DOHH2 (cell line): ENCODE measurements at regions not wholly inside any gene's neighbourhood (a gene's known extent, or its start where the extent isn't known, plus 50 kb on each side); places are given as distances from the start of the nearest gene placed in this dataset.

ENCODE experiments used
- H3F3A ChIP-seq: fragments of 200-600 bp; sonication (generic), shearing (Covaris generic); 2 replicates; pipeline ENCODE4 v1.6.0; 2016; ENCODE audit warnings: antibody characterized with exemption, mild to moderate bottlenecking; ENCODE audit not compliant: control insufficient read depth, insufficient read depth
- H3K27ac ChIP-seq: fragments of 200-600 bp; sonication (generic); 2 replicates; pipeline ENCODE4 v1.5.1; 2014; ENCODE audit warnings: low read depth, mild to moderate bottlenecking, low read length, moderate library complexity
- H3K27me3 ChIP-seq: fragments of 200-600 bp; sonication (generic); 2 replicates; pipeline ENCODE4 v1.6.1; 2014; ENCODE audit warnings: mild to moderate bottlenecking, low read length, mixed read lengths; ENCODE audit not compliant: control insufficient read depth
- H3K36me3 ChIP-seq: fragments of 200-600 bp; sonication (generic); 2 replicates; pipeline ENCODE4 v1.6.1; 2014; ENCODE audit warnings: mild to moderate bottlenecking, low read length, moderate library complexity, mixed read lengths; ENCODE audit not compliant: control insufficient read depth
- H3K4me1 ChIP-seq: fragments of 200-600 bp; sonication (generic); 2 replicates; pipeline ENCODE4 v1.6.1; 2014; ENCODE audit warnings: mild to moderate bottlenecking, low read length, mixed read lengths; ENCODE audit not compliant: control insufficient read depth
- H3K4me2 ChIP-seq: fragments of 200-600 bp; sonication (generic); 2 replicates; pipeline ENCODE4 v1.6.0; 2014; ENCODE audit warnings: mild to moderate bottlenecking, low read length, moderate library complexity
- H3K4me3 ChIP-seq: fragments of 200-600 bp; sonication (generic); 2 replicates; pipeline ENCODE4 v1.5.1; 2014; ENCODE audit warnings: mild to moderate bottlenecking, low read length, mixed read lengths
- H3K79me2 ChIP-seq: fragments of 200-600 bp; sonication (generic); 2 replicates; pipeline ENCODE4 v1.6.1; 2014; ENCODE audit warnings: mild to moderate bottlenecking, low read length, mixed read lengths; ENCODE audit not compliant: control insufficient read depth
- H3K9me2 ChIP-seq: fragments of 200-600 bp; sonication (generic); replicated peaks from 2 replicates; pipeline ENCODE4 v1.6.1; 2014; ENCODE audit warnings: mild to moderate bottlenecking, low read length, mixed read lengths; ENCODE audit not compliant: control insufficient read depth
- H3K9me3 ChIP-seq: fragments of 200-600 bp; sonication (generic); 2 replicates; pipeline ENCODE4 v1.6.1; 2014; ENCODE audit warnings: antibody characterized with exemption, low read length, mixed read lengths; ENCODE audit not compliant: control insufficient read depth, insufficient read depth
- H4K20me1 ChIP-seq: fragments of 200-600 bp; sonication (generic); 2 replicates; pipeline ENCODE4 v1.6.0; 2014; ENCODE audit warnings: low read depth, mild to moderate bottlenecking, antibody characterized with exemption, low read length, moderate library complexity; ENCODE audit not compliant: control insufficient read depth, insufficient read depth
- CTCF ChIP-seq: fragments of 200-600 bp; sonication (generic); IDR thresholded peaks from one replicate; pipeline ENCODE4 v1.5.1; 2014; ENCODE audit warnings: antibody characterized with exemption, mild to moderate bottlenecking, low read depth, low read length; ENCODE audit not compliant: poor library complexity, severe bottlenecking
- EZH2phosphoT487 ChIP-seq: fragments of 200-600 bp; sonication (generic); IDR thresholded peaks from 2 replicates; pipeline ENCODE4 v1.6.1; 2017; ENCODE audit warnings: borderline replicate concordance, mild to moderate bottlenecking, antibody characterized with exemption, low read length, moderate library complexity, mixed read lengths

DNA sequence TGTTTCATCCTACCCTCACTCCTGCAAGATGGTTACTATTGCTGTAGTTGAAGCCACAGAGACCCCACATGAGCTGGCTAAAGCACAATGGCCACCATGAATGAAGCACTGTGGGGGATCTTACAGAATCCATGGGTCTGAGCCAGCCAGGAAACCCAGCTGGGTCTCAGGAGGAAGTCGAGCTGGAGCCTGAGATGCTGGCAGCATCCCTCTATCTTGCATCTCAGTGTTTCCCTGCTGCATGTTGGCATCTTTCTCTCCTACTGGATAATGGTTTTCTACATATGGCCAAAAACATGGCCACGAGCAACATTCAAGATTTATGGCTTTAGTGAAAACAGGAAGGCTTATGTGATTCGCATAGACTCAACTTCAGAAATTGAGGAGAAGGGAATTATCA, 219.3 kb upstream of the SNX19 start:
- Histone ChIP-seq H3K4me2 (no peak overlapping the region), H4K20me1 (no peaks in the 10 kb centered on the region)
- no peak for TF ChIP-seq CTCF
- TF ChIP-seq EZH2phosphoT487: no peak

DNA sequence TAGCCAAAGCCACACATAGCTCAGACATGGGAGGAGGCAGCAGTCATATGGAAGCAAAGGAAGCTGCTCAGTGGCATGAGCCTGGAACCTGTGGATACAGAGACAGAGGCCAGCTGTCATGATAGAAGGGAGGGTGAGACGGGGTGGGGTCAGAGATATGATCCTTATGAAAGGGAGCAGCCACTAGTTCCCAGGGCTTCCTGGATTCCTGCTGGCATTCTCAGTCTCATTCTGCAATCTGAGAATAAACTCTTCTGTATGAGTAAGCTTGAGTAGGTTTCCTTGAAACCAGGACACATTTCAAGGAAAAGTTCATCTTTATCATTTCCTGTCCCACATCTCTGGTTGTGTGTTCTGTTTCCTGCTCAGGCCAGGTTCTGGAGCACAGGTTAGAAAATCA, 220.2 kb upstream of the SNX19 start:
- H3K4me2 ChIP-seq: no peak overlapping the region
- no peaks in the 10 kb centered on the region for H4K20me1 ChIP-seq
- no peak overlapping the region for H3K27ac ChIP-seq
- no peaks in the 10 kb centered on the region for H3K27me3 ChIP-seq
- H3K9me2 ChIP-seq: no peaks in the 10 kb centered on the region
- H3K36me3 ChIP-seq: no peaks in the 10 kb centered on the region
- H3K79me2 ChIP-seq: no peaks in the 10 kb centered on the region
- H3K4me1 ChIP-seq: no peaks in the 10 kb centered on the region
- H3K4me3 ChIP-seq: no peak overlapping the region
- no peaks in the 10 kb centered on the region for H3K9me3 ChIP-seq
- TF ChIP-seq EZH2phosphoT487: no peak
- no peak for TF ChIP-seq CTCF
- H3F3A ChIP-seq: no peaks in the 10 kb centered on the region

More for the DNA sequence above, 219.3 kb upstream of the SNX19 start:
- Histone ChIP-seq H3K9me3 (no peaks in the 10 kb centered on the region), H3K9me2 (no peaks in the 10 kb centered on the region), H3K4me1 (no peaks in the 10 kb centered on the region), H3K27ac (no peak overlapping the region), H3K4me3 (no peak overlapping the region), H3K27me3 (no peaks in the 10 kb centered on the region), H3K36me3 (no peaks in the 10 kb centered on the region), H3K79me2 (no peaks in the 10 kb centered on the region), H3F3A (no peaks in the 10 kb centered on the region)

DNA sequence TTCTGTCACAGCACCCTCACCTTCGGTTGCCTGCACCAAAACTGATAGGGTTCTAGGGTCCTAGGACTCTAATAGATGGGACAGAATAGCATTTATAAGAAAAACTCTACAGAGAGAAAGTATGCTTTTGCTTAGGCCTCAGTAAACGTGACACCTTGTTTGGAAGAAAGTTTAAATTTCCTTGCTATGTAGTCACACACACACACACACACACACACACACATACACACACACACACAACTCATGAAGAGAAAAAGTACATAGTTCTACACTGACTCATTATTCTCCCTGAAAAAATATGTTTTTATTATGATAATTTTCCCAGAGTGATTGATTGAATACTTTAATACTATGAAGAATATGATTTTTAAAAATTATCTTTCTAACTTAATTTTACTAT, 220.8 kb upstream of the SNX19 start:
- TF ChIP-seq CTCF (no peak), EZH2phosphoT487 (no peak)
- H3K79me2 ChIP-seq: no peaks in the 10 kb centered on the region

DNA sequence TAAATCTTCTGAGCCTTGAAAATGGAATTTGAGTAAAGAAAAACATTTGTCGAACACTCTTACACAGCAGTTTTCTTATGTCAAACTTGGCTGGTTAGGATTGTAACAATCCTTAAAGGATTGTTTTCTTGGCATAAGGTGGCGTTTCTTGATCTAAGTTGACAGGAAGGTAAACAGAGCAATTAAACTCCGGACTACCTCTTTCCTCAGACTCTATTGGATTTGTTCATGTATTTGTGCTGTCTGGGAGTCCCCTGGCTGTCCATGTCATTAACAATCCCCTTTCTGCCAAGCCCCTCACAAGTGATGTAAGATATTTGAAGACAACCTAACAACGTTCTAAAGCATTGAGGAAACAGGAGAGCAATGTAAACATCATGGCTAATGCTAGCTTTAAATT, 222.5 kb upstream of the SNX19 start:
- Histone ChIP-seq H3K9me2 (no peaks in the 10 kb centered on the region), H3K36me3 (no peaks in the 10 kb centered on the region), H4K20me1 (no peaks in the 10 kb centered on the region), H3K27ac (no peak overlapping the region), H3F3A (no peaks in the 10 kb centered on the region), H3K79me2 (no peaks in the 10 kb centered on the region), H3K4me1 (no peaks in the 10 kb centered on the region), H3K9me3 (no peaks in the 10 kb centered on the region), H3K4me2 (no peak overlapping the region), H3K4me3 (no peak overlapping the region), H3K27me3 (no peaks in the 10 kb centered on the region)
- TF ChIP-seq CTCF (no peak), EZH2phosphoT487 (no peak)

More for the DNA sequence above, 220.8 kb upstream of the SNX19 start:
- H3K27ac ChIP-seq: no peak overlapping the region
- no peak overlapping the region for H3K4me2 ChIP-seq
- no peaks in the 10 kb centered on the region for H3K9me3 ChIP-seq
- H3K4me1 ChIP-seq: no peaks in the 10 kb centered on the region
- no peaks in the 10 kb centered on the region for H3K27me3 ChIP-seq
- H4K20me1 ChIP-seq: no peaks in the 10 kb centered on the region
- no peaks in the 10 kb centered on the region for H3K36me3 ChIP-seq
- no peaks in the 10 kb centered on the region for H3F3A ChIP-seq
- no peaks in the 10 kb centered on the region for H3K9me2 ChIP-seq
- no peak overlapping the region for H3K4me3 ChIP-seq
